ENCODE measurements at regions not wholly inside any gene's neighbourhood (a gene's known extent, or its start where the extent isn't known, plus 50 kb on each side); places are given as distances from the start of the nearest gene placed in this dataset.

- no peak for DNase-seq (ENCODE audit: low spot score)
- Histone ChIP-seq H3K27me3 (replicated peaks; ENCODE audit: insufficient read depth, low read depth, low read length, poor library complexity) (no peaks in the 10 kb centered on the region), H3K9me3 (ENCODE audit: low read depth, low read length, poor library complexity, severe bottlenecking) (no peaks in the 10 kb centered on the region), H3K4me1 (ENCODE audit: insufficient read depth, low read length, poor library complexity, severe bottlenecking) (no peaks in the 10 kb centered on the region), H3K27ac (ENCODE audit: low read depth, low read length, poor library complexity, severe bottlenecking) (no peak overlapping the region), H3K36me3 (ENCODE audit: insufficient read depth, low read length, poor library complexity, severe bottlenecking) (no peaks in the 10 kb centered on the region), H3K4me3 (ENCODE audit: low read depth, low read length, poor library complexity, severe bottlenecking) (no peak overlapping the region)
- TF ChIP-seq EZH2 (IDR thresholded peaks at IDR 0.05; ENCODE audit: borderline replicate concordance, low read depth, low read length, poor library complexity, severe bottlenecking), result no peak
- no peak for TF ChIP-seq CTCF (conservative IDR thresholded peaks at IDR 0.05; ENCODE audit: low read depth, low read length)
- intact Hi-C loops (cut with micrococcal nuclease; ENCODE audit: unreplicated experiment), result no loop called here
- no TSS peak for BruUV-seq (replicated peaks)
- CTCF ChIA-PET, result no interaction called here
- POLR2A ChIA-PET (ENCODE audit: low non-redundant PET), result no interaction called here
These were observed 114.0 kb upstream of the PDZRN3 start for GRCh38 chr3:73738711-73739110.

GRCh38 chr3:73734211-73735089 lies 109.7 kb upstream of the PDZRN3 start:
- Histone ChIP-seq H3K27me3 (replicated peaks; ENCODE audit: insufficient read depth, low read depth, low read length, poor library complexity) (no peaks in the 10 kb centered on the region), H3K36me3 (ENCODE audit: insufficient read depth, low read length, poor library complexity, severe bottlenecking) (no peaks in the 10 kb centered on the region), H3K4me1 (ENCODE audit: insufficient read depth, low read length, poor library complexity, severe bottlenecking) (no peaks in the 10 kb centered on the region), H3K9me3 (ENCODE audit: low read depth, low read length, poor library complexity, severe bottlenecking) (no peaks in the 10 kb centered on the region), H3K27ac (ENCODE audit: low read depth, low read length, poor library complexity, severe bottlenecking) (no peak overlapping the region), H3K4me3 (ENCODE audit: low read depth, low read length, poor library complexity, severe bottlenecking) (no peak overlapping the region)
- ChIA-PET CTCF (no interaction called here), POLR2A (ENCODE audit: low non-redundant PET) (no interaction called here)
- intact Hi-C loops (cut with micrococcal nuclease; ENCODE audit: unreplicated experiment), result no loop called here
- DNase-seq (ENCODE audit: low spot score), result no peak
- TF ChIP-seq CTCF (conservative IDR thresholded peaks at IDR 0.05; ENCODE audit: low read depth, low read length) (no peak), EZH2 (IDR thresholded peaks at IDR 0.05; ENCODE audit: borderline replicate concordance, low read depth, low read length, poor library complexity, severe bottlenecking) (no peak)
- no TSS peak for BruUV-seq (replicated peaks)

- H3K27ac ChIP-seq (ENCODE audit: low read depth, low read length, poor library complexity, severe bottlenecking), result no peak overlapping the region
- ChIA-PET CTCF (no interaction called here), POLR2A (ENCODE audit: low non-redundant PET) (no interaction called here)
- H3K36me3 ChIP-seq (ENCODE audit: insufficient read depth, low read length, poor library complexity, severe bottlenecking), result no peaks in the 10 kb centered on the region
- H3K9me3 ChIP-seq (ENCODE audit: low read depth, low read length, poor library complexity, severe bottlenecking), result no peaks in the 10 kb centered on the region
- intact Hi-C loops (cut with micrococcal nuclease; ENCODE audit: unreplicated experiment), result no loop called here
- no peaks in the 10 kb centered on the region for H3K4me1 ChIP-seq (ENCODE audit: insufficient read depth, low read length, poor library complexity, severe bottlenecking)
- TF ChIP-seq CTCF (conservative IDR thresholded peaks at IDR 0.05; ENCODE audit: low read depth, low read length) (no peak), EZH2 (IDR thresholded peaks at IDR 0.05; ENCODE audit: borderline replicate concordance, low read depth, low read length, poor library complexity, severe bottlenecking) (no peak)
- no peak for DNase-seq (ENCODE audit: low spot score)
- BruUV-seq (replicated peaks), result no TSS peak
- H3K4me3 ChIP-seq (ENCODE audit: low read depth, low read length, poor library complexity, severe bottlenecking), result no peak overlapping the region
- no peaks in the 10 kb centered on the region for H3K27me3 ChIP-seq (replicated peaks; ENCODE audit: insufficient read depth, low read depth, low read length, poor library complexity)
These were observed 109.0 kb upstream of the PDZRN3 start for GRCh38 chr3:73733746-73734145.
